Stimulated activated CD4-positive, alpha-beta T cell treated with anti-CD3 and anti-CD28 coated beads, Interleukin-4, amount 100 ng/mL, for 24 hours (primary cell): ENCODE measurements at regions not wholly inside any gene's neighbourhood (a gene's known extent, or its start where the extent isn't known, plus 50 kb on each side); places are given as distances from the start of the nearest gene placed in this dataset.
"Not testable (repeated sequence)": the region's sequence is repeated elsewhere in the genome, so short reads cannot be mapped to it uniquely, and the experiment has no call there.

Experiments used
- DNase-seq: peaks from one replicate; pipeline ENCODE4 v3.0.0-alpha.2; 2020

- DNase-seq = no peak
These were observed 163.3 kb upstream of the NTF3 start for GRCh38 chr12:5268424-5269210.

GRCh38 chr12:5269846-5270245, 162.1 kb upstream of the NTF3 start:
- DNase-seq = no peak

DNA sequence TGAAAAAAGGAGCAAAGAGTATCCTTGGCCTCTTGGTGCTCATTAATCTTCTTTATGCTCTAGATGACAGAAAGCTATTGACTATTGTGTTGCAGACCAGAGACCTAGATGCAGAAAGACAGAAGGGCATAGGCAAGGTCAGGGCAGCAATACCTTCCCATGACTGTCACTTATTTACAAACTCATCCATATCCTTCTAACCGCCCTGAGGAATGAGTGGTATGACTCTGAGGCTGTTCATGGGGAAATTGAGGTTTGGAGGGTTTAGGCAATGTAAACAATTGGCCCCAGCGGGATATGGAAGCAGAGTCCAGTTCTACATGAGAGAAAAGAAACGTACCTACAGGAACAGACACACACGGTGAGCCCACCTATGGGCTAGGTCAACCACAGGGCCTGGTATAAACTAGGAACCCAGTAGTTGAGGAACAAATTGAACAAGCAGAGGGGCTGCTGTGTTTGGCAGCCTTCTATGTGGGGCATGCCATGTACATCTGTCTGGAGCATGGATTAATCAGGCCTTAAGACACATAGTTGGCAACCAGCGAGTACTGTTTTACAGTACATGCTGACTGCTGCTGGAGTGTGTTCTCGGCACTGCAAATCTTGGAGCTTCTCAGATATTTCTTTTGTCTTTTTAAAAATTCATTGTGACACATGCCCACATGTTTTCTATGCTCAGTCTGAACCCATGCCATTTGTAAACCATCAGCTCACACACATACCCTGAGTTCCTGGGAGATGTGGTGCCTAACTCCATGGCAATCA, 159.7 kb upstream of the NTF3 start:
- no peak for DNase-seq

GRCh38 chr12:5273709-5274108, 158.2 kb upstream of the NTF3 start:
- DNase-seq = no peak

DNA sequence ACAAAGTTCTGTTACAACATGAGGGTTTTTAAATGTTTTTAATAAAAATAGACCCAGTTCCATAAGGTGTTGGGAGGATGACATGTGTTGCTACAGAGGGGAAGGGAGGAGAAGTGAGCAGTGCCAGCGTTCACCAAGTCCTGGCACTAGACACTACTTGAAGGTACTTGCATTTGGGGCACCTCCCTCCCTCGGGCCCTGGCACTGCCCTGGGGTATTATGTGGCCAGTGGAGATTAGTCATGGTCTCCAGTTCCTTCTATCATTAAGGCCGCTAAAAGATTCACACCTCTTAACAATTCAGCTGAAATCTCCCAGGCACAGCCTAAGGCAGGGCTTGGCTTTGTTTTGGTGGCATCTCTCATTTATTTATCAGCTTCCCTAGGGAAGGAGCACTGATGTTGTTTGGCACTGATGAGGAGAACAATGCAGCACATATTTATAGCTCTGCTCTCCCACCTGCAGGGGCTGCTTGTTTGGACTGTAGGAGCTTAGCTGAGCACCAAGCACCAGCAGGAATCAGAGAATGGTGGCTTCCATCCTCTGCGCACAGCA, 155.5 kb upstream of the NTF3 start:
- DNase-seq = no peak

DNA sequence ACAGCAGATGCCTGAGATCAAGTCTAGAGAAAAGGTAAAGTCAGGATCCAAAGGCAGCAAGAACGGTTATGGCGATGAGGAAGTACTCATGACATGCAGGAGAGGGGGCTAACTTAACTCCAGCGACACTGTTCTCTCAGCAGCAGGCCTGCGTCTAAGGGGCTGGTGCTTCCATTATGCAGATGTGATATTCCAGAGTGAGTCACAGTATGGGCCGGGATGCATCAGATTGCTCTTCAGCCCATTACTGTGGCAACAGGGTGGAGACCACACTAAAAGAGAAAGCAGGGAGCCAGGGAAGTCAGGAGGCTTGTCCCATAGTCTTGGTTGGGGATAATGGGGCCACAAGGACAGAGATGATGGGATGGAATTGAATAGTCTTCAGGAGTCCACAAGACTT, 151.8 kb upstream of the NTF3 start:
- DNase-seq = no peak

GRCh38 chr12:5290368-5290767, 141.5 kb upstream of the NTF3 start:
- DNase-seq = not testable (repeated sequence)

- DNase-seq = no peak
These were observed 139.3 kb upstream of the NTF3 start for GRCh38 chr12:5292651-5293050.

DNA sequence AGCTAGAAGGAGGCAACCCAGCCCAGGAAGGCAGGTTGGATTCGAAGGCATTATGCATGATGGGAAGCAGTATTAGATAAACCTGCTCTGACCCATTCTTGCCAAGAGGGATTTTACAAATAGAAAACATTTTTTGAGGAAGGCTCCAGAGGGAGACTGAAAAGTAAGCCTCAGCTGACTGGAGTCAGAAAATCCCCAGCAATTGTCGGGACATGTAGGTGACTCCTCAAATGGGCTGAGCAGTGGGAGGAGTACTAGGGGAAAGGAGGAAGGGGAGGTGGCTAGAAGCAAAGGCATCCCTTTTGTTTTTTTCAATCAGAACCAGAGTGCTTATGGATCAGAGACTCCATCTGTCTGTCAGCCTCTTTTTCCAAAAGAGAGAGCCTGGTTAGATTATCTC, 138.1 kb upstream of the NTF3 start:
- no peak for DNase-seq

DNA sequence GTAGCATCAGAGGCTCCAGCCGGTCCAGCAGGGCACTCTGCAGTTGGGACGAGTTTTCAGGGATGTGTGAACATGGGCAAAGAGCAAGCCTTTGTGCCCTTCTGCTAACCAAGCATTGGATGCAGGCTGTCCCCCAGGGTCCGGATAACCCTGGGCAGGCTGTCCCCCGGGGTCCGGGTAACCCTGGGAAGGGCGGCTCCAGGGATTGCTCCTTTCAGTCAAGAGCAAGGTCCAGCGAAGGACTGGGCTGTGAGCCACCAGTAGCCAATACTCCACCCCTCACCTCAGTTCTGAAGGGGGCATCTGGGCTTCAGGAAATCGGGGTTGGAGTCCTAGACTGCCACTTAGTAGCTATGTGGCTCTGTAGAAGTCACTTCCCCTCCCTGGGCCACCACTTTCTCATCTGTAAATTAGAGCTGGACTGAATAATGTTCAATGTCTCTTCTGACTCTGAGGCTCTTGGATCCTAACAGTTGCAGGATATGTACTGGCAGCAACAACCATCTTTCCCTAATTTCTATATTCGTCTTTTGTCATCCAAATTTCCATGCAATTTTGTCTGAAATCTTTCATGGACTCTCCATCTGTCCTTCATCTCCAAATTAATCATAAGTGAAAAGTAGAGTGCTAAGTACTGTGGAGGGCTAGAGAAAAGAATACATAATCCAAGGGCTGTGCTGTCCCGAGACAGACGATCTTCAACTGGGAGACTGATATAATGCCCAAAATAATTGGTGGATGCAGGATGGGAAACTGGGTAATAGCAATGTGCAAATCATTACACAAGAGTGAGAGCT, 137.4 kb upstream of the NTF3 start:
- DNase-seq = no peak

GRCh38 chr12:5295151-5295550, 136.8 kb upstream of the NTF3 start:
- no peak for DNase-seq

GRCh38 chr12:5295996-5296395, 135.9 kb upstream of the NTF3 start:
- no peak for DNase-seq

DNA sequence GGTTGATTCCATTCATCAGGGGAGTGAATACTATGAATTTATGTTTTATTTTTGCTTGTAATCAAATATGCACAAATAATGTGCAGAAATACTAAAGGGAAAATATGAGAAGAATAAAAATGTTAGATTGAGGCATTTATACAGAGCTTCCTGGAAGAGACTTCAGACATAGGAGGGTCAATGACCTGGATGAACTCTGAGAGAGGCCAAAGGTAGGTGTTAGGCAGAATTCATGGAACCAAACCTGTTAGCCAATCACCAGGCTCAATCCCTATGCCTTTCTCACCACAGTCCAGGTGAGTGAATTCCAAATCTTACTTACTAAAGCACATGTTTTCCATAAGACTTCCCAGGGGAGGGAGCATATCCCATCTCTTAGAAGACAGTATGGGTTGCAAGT, 130.4 kb upstream of the NTF3 start:
- no peak for DNase-seq

DNA sequence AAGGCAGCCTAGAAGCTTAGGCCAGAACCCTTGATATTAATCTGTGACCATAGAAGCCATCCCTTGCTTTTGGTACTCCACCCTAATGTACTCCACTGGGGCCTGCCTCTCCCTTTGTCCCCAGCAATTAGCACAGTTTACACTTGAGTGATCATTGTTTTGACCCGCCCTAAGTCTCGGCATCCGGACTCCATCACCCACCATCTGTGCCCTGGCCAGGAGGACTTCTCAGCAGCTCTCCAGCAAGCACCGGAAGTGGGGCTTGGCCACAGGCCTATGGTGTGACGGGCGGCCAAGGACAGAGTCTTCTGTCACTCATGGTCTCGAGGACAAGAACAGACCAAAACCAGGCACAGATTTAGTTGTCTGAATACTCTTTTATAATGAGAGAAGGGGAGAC, 126.5 kb upstream of the NTF3 start:
- no peak for DNase-seq

DNA sequence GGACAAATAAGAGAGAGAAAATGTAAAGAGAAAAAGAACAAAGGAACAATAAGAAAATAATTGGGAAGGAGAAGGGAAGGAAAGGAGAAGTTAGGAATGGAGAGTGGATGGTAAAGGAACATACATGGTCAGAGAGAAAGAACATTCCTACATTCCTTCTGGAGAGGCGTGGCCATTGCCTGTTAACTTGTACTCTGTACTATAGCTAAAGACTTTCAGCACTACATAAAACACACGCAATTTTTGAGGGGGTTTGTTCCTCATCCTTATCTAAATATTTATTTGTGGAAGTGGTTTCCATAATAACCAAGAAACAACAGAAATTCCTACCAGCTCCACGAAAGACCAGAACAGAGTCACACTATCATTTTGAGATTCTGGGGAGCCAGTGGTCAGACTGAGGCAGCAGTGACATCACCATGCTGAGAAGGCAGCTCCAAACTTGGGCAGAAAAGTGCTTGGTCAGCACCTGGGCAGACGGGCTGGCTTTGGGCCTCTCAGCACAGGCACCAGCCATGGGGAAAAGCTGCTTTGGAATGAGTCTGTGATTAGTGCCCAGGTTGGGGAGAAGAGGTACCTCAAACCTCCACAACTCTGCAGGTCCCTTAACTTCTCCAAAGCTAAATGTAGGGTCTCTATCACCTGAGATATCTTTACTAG, 125.9 kb upstream of the NTF3 start:
- no peak for DNase-seq

GRCh38 chr12:5307065-5307464, 124.8 kb upstream of the NTF3 start:
- no peak for DNase-seq

DNA sequence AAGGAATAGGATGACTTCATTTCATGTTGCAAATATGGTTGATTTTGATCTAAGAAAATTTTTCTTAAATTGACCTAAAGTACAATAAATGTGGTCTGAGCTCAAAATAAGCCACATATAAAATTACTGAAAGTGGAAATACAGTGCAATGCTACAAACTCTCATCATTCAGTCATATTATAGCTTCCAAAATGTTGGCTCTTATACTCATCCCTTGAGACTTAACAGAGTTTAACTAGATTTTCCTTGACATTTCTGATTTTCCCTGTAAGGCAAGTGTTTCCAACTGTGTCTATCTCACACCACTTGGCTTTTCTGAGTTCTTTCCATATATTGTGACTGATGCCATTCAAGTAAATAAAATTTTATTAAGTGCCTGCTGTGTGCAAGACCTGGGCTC, 123.7 kb upstream of the NTF3 start:
- DNase-seq = no peak

GRCh38 chr12:5308996-5309395, 122.9 kb upstream of the NTF3 start:
- no peak for DNase-seq

DNA sequence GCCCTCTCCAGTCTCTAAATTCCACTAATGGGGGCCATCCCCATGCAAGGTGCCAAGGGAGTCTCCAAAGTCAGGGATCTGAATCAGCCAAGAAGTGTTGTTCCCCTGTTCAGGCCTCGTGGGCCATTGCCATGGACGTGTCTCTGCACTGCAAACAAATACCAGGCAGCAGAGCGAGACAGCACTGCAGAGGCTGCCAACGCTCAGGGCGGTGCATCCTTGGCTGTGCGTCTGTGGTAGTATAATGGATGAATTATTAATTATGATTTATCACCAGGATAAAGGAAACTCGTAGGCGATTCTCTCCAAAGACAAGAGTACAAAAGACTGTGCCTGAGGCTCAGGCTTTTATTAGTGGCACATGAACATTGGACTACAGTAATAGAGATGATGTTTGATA, 122.3 kb upstream of the NTF3 start:
- DNase-seq = no peak

- no peak for DNase-seq
These were observed 121.8 kb upstream of the NTF3 start for GRCh38 chr12:5310151-5310550.

DNA sequence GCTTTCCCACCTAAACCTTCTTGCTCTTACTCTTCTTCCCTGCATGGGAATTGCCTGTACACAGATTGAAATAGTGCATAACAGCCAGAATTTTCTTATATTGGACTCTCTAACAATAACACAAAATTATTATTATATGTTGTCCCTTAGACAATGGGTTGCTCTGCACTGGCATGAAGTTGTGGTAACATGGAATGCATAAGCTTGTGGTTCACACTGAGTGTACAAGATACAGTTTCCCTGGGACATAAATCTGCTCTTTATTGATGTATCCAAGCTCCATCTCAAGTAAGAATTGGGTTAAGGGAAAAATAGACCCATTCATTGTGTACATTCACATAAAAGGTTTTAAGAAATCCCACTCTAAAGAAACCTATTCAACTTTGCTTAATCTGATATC, 114.4 kb upstream of the NTF3 start:
- no peak for DNase-seq

DNA sequence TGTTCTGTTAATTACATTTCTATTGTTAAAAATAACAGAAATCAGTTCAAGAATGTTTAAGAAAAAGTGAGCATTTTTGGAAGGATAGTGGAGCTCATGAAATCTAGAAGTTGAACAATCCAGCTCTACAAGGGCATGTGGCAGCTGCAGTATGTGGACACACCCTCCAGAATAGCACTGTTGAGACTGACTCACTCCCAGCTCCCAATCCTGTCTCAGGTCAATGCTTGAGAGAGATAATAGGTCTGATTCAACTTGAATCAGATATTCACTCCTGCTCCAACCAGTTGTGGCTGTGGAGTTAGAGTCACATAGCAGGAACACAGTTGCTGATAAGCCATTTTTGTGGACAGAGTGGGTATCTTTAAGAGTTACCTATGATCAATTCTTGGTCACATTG, 113.0 kb upstream of the NTF3 start:
- DNase-seq = no peak
